ENCODE measurements at regions not wholly inside any gene's neighbourhood (a gene's known extent, or its start where the extent isn't known, plus 50 kb on each side); places are given as distances from the start of the nearest gene placed in this dataset.

DNA sequence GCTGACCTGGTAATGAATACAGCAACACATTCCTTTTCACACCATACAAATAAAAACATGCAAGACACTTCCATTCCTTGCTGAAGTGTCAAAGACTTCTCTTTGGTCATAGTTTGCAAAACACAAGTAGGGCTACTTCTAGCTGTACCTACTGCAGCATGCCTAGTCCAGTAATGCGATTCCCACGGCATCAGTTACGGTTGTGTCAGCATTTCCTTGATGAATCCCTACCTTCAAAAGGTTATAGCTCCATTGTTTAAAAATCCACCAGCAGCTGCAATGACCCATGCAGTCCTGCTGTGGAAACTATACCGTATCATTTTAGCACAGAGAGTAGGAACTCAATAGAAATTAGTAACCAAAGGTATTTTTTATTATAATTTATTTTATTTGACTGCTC lies 1371.5 kb downstream of the EPHA7 start:
- TF ChIP-seq, protein P1, sequence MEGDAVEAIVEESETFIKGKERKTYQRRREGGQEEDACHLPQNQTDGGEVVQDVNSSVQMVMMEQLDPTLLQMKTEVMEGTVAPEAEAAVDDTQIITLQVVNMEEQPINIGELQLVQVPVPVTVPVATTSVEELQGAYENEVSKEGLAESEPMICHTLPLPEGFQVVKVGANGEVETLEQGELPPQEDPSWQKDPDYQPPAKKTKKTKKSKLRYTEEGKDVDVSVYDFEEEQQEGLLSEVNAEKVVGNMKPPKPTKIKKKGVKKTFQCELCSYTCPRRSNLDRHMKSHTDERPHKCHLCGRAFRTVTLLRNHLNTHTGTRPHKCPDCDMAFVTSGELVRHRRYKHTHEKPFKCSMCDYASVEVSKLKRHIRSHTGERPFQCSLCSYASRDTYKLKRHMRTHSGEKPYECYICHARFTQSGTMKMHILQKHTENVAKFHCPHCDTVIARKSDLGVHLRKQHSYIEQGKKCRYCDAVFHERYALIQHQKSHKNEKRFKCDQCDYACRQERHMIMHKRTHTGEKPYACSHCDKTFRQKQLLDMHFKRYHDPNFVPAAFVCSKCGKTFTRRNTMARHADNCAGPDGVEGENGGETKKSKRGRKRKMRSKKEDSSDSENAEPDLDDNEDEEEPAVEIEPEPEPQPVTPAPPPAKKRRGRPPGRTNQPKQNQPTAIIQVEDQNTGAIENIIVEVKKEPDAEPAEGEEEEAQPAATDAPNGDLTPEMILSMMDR (IDR thresholded peaks at IDR 0.05; ENCODE audit: insufficient read depth, low read length) = no peak
- TF ChIP-seq, protein P2, sequence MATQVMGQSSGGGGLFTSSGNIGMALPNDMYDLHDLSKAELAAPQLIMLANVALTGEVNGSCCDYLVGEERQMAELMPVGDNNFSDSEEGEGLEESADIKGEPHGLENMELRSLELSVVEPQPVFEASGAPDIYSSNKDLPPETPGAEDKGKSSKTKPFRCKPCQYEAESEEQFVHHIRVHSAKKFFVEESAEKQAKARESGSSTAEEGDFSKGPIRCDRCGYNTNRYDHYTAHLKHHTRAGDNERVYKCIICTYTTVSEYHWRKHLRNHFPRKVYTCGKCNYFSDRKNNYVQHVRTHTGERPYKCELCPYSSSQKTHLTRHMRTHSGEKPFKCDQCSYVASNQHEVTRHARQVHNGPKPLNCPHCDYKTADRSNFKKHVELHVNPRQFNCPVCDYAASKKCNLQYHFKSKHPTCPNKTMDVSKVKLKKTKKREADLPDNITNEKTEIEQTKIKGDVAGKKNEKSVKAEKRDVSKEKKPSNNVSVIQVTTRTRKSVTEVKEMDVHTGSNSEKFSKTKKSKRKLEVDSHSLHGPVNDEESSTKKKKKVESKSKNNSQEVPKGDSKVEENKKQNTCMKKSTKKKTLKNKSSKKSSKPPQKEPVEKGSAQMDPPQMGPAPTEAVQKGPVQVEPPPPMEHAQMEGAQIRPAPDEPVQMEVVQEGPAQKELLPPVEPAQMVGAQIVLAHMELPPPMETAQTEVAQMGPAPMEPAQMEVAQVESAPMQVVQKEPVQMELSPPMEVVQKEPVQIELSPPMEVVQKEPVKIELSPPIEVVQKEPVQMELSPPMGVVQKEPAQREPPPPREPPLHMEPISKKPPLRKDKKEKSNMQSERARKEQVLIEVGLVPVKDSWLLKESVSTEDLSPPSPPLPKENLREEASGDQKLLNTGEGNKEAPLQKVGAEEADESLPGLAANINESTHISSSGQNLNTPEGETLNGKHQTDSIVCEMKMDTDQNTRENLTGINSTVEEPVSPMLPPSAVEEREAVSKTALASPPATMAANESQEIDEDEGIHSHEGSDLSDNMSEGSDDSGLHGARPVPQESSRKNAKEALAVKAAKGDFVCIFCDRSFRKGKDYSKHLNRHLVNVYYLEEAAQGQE (IDR thresholded peaks at IDR 0.05; ENCODE audit: insufficient replicate concordance, low read depth) = no peak
- TF ChIP-seq POLR2AphosphoS5 (IDR thresholded peaks at IDR 0.05; ENCODE audit: low read depth) = no peak
